Activated B cell treated with CpG ODN at 0.5 μM for 24 hours (primary cell): ENCODE measurements at regions not wholly inside any gene's neighbourhood (a gene's known extent, or its start where the extent isn't known, plus 50 kb on each side); places are given as distances from the start of the nearest gene placed in this dataset.

Source experiments
- ATAC-seq: fragments of 200-7000 bp; cut with Tn5 transposase; one replicate; pipeline ENCODE4 v1.10.0; 2021; ENCODE audit warnings: low read depth, mild to moderate bottlenecking, moderate library complexity
- CTCF ChIA-PET: fragments of 350-600 bp; sonication (Branson Sonifier 250); formaldehyde crosslinking; loops from one replicate; lab custom pipeline; 2021; ENCODE audit warnings: antibody characterized with exemption; lab: Charles Lee
- POLR2A ChIA-PET: fragments of 350-600 bp; sonication (Branson Sonifier 250); formaldehyde crosslinking; loops from one replicate; lab custom pipeline; 2021; ENCODE audit warnings: antibody characterized with exemption; lab: Charles Lee
- DNase-seq: peaks from one replicate; pipeline ENCODE4 v3.0.0; 2022
- H3K27ac Mint-ChIP-seq: one replicate; pipeline ENCODE4 v1.8.0; 2020; ENCODE audit warnings: mixed read lengths
- H3K27me3 Mint-ChIP-seq: one replicate; pipeline ENCODE4 v1.8.0; 2021; ENCODE audit warnings: mixed read lengths
- H3K36me3 Mint-ChIP-seq: one replicate; pipeline ENCODE4 v1.8.0; 2021; ENCODE audit warnings: low read depth, mixed read lengths
- H3K4me1 Mint-ChIP-seq: one replicate; pipeline ENCODE4 v1.8.0; 2021; ENCODE audit warnings: mixed read lengths
- H3K4me3 Mint-ChIP-seq: one replicate; pipeline ENCODE4 v1.8.0; 2020; ENCODE audit warnings: mild to moderate bottlenecking, mixed read lengths
- H3K9me3 Mint-ChIP-seq: one replicate; pipeline ENCODE4 v1.8.0; 2020; ENCODE audit warnings: mixed read lengths
- CTCF ChIP-seq: fragments of 200-600 bp; IDR thresholded peaks from one replicate; pipeline ENCODE4 v1.8.0; 2022; ENCODE audit warnings: antibody characterized with exemption, mild to moderate bottlenecking
- intact Hi-C: fragments of 100-400 bp; cut with micrococcal nuclease; formaldehyde crosslinking; loops from one replicate; pipeline ENCODE4 v1.15.1; 2024

- peaks cover 18% of the 10 kb centered on the region for H3K4me1 Mint-ChIP-seq
- TF ChIP-seq CTCF: no peak
Observed at GRCh38 chr3:177816667-177817208, 619.5 kb upstream of the TBL1XR1 start.

GRCh38 chr3:177817751-177818150, 620.5 kb upstream of the TBL1XR1 start:
- no peaks in the 10 kb centered on the region for H3K27me3 Mint-ChIP-seq
- peaks cover 18% of the 10 kb centered on the region for H3K4me1 Mint-ChIP-seq
- no peak overlapping the region for H3K4me3 Mint-ChIP-seq
- no peaks in the 10 kb centered on the region for H3K9me3 Mint-ChIP-seq
- intact Hi-C loops: no loop called here
- ATAC-seq (no peak), DNase-seq (no peak)
- H3K27ac Mint-ChIP-seq: no peak overlapping the region
- H3K36me3 Mint-ChIP-seq: no peaks in the 10 kb centered on the region
- CTCF ChIA-PET: no interaction called here
- no peak for TF ChIP-seq CTCF
- POLR2A ChIA-PET: no interaction called here

More at GRCh38 chr3:177816667-177817208, 619.5 kb upstream of the TBL1XR1 start:
- DNase-seq: no peak
- no peak for ATAC-seq
- Mint-ChIP-seq H3K27ac (no peak overlapping the region), H3K4me3 (no peak overlapping the region), H3K27me3 (no peaks in the 10 kb centered on the region), H3K36me3 (no peaks in the 10 kb centered on the region), H3K9me3 (no peaks in the 10 kb centered on the region)
- POLR2A ChIA-PET: no interaction called here
- CTCF ChIA-PET: no interaction called here
- intact Hi-C loops: no loop called here

GRCh38 chr3:177818712-177819240, 621.5 kb upstream of the TBL1XR1 start:
- H3K36me3 Mint-ChIP-seq: no peaks in the 10 kb centered on the region
- ATAC-seq (no peak), DNase-seq (no peak)
- H3K4me3 Mint-ChIP-seq: no peak overlapping the region
- ChIA-PET POLR2A (interaction anchor here (0.7 kb wide), 1 partner anchor 15 kb away, joined by 6 read pairs; no protein-coding TSS in a partner anchor), CTCF (no interaction called here)
- TF ChIP-seq CTCF: no peak
- H3K9me3 Mint-ChIP-seq: no peaks in the 10 kb centered on the region
- H3K4me1 Mint-ChIP-seq: peaks cover 20% of the 10 kb centered on the region
- H3K27ac Mint-ChIP-seq: no peak overlapping the region
- H3K27me3 Mint-ChIP-seq: no peaks in the 10 kb centered on the region
- intact Hi-C loops: no loop called here

GRCh38 chr3:177820683-177821316, 623.5 kb upstream of the TBL1XR1 start:
- Mint-ChIP-seq H3K27me3 (no peaks in the 10 kb centered on the region), H3K4me1 (peaks cover 20% of the 10 kb centered on the region), H3K36me3 (no peaks in the 10 kb centered on the region), H3K4me3 (peak overlapping the region; percentile 8), H3K27ac (no peak overlapping the region), H3K9me3 (no peaks in the 10 kb centered on the region)
- intact Hi-C loops: no loop called here
- TF ChIP-seq CTCF: no peak
- ATAC-seq: peak; percentile 56
- ChIA-PET POLR2A (interaction anchor here (1.1 kb wide), 1 partner anchor 9 kb away, joined by 3 read pairs; no protein-coding TSS in a partner anchor), CTCF (no interaction called here)
- no peak for DNase-seq

- Mint-ChIP-seq H3K27me3 (no peaks in the 10 kb centered on the region), H3K4me3 (no peak overlapping the region), H3K36me3 (no peaks in the 10 kb centered on the region), H3K27ac (no peak overlapping the region), H3K4me1 (peaks cover 20% of the 10 kb centered on the region), H3K9me3 (no peaks in the 10 kb centered on the region)
- ATAC-seq (no peak), DNase-seq (no peak)
- TF ChIP-seq CTCF: no peak
- ChIA-PET POLR2A (no interaction called here), CTCF (no interaction called here)
- intact Hi-C loops: no loop called here
Observed at GRCh38 chr3:177822681-177823096, 625.4 kb upstream of the TBL1XR1 start.
